ENCODE measurements at regions not wholly inside any gene's neighbourhood (a gene's known extent, or its start where the extent isn't known, plus 50 kb on each side); places are given as distances from the start of the nearest gene placed in this dataset.
"Not testable (repeated sequence)": the region's sequence is repeated elsewhere in the genome, so short reads cannot be mapped to it uniquely, and the experiment has no call there.

DNA sequence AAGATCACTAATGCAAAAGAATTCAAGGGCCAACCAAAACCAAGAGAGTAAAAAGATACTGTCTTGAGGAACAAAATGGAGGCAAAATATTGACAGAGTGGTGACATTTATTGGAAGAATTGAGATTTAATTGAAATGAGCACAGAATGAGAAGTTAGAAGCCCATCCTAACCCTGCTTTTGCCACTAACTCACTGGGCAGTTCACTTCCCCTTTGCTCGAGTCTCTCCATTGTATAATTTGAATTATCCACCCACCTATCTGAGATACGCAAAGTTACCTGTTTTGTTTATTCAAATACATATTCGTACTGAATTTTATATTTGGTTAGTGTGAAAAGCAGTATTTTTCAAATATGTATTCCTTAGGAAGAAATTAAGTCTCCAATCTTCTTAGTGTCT, 204.5 kb upstream of the PRDM1 start:
- DNase-seq (ENCODE audit: low spot score), result no peak

DNA sequence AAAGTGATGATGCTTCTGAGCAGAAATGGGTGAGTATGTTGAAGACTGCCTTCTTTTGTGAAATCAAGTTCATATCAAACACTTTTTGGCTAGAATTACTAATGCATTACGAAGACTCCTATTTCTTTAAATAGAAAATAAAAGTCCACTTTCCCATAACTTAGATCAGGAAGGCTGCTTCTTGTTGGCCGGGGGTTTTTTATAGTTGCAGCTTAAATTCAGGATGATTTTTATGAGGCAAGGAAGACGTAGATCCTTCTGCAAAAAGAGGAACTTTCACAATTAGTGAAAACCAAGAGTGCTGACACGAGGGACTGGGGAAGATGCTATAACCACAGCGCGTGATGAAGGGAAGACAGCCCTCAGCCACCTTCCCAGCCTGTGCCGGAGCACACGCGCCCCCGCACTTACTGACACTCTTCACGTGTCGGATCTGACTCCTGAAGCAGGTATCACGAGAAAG, 206.1 kb upstream of the PRDM1 start:
- DNase-seq (ENCODE audit: low spot score), result no peak

DNA sequence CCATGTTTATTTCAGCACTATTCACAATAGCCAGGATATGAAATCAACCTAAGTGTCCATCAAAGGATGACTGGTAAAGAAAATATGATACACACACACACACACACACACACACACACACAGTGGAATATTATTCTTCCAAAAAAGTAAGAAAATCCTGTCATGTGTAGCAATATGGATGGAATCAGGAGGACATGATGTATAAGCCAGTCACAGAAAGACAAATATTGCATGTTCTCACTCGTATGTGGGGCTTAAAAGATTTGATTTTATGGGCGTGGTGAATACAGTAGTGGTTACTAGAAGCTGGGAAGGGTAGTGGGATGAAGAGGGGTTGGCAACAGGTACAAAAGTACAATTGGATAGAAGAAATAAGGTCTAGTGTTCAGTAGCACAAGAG, 207.0 kb upstream of the PRDM1 start:
- DNase-seq (ENCODE audit: low spot score), result no peak

DNA sequence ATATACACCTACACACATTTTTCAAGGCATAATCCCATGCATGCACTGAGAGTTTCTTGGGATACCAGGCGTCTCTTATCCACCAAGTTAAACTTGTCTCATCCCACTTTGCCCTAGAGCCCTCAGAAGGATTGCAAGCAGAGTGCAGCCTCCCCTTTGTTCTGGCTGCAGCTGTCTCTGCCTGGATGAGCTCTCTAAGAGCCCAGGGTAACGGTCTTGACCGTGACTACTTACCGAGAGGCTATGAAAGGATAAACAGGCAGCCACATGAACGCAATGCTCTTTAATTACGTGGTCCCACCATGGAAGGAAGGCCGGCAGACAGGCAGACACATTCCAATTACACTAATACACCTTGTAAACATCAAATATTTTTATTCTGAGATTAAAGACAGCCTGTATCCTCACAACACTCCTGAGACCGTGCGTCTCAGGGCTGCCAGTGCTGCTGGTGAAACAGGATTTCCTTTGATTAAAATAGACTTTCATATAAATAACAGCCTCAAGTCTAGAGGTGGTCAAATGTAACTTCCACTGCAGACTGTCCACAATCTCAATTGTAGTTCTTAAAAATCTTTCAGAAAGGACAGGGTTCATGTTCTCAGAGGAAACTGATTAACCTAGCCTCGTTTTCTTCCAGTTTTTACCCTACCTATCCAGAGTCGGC, 210.0 kb upstream of the PRDM1 start:
- no peak for DNase-seq (ENCODE audit: low spot score)

DNA sequence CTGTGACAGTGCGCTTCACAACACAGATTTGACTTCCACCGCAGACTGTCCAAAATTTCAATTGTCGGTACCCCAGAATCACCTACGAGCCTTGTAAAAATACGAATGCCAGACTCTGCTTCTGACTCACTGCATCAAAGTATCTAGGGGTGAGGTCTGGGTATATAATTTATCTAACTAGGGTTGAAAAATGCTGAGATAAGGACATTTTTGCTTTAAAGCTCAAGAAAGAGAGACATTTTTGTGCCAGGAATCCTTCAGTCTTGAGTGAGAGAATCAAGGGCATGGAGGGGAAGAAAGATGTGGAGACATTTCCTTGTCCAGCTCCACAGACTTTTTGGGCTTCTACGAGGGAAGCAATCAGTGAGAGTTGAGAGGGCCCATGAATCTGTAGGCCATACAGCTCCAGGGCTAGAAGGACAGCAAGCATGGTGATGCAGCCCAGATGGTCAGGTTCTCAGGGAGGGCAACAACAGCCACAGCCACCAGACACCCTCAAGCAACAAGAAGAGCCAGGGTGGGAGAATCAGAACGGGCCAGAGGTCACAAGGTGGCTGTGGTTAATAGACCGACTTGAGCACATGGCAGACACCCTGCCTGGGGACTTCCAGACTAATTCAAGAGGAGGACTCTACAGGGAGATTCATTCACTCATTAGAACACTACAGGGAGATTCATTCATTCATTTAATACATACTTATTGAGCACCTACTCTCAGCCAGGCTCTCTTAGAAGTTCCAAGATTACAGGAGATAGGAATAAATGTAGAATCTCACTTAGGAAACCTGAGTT, 211.1 kb upstream of the PRDM1 start:
- no peak for DNase-seq (ENCODE audit: low spot score)

DNA sequence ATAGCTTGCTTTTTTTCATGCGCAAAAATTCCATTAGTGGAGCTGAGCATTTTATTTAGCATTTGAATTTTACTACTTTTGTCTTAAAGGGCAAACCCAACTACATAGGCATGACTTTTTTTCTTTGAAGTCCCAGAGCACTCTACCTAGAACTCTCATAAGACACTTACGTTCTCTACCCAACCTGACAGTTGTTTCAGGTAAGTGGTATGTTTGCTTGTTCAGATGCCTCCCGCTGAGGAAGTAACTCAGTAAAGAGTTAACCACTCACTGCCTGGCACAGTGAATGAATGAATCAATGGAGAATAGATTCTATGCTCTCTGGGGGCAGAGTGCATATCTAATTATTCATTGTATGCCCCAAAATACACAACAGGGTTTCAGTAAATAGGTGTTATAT, 212.3 kb upstream of the PRDM1 start:
- no peak for DNase-seq (ENCODE audit: low spot score)

DNA sequence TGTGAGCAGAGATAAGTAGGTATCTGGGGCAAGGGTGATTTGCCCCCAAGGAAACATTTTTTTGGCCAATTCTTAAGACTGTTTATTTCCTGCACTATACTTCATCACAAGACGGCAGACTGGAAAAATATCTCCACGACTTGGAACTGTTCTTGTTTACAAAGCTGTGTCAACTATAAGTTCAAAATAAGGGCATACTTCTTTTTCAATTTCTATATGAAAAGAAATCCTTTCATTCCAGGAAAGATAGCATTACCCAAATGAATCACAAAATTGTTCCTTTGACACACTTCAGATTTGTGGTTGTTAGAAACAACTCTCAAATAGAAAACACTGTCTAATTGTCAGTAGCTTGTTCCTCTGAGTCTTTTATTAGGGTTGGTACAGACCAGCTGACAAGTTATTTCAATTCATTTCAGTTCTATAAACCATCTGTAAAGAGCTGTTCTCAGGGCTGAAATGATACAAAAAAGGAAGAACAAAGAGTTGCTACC, 212.9 kb upstream of the PRDM1 start:
- no peak for DNase-seq (ENCODE audit: low spot score)

DNA sequence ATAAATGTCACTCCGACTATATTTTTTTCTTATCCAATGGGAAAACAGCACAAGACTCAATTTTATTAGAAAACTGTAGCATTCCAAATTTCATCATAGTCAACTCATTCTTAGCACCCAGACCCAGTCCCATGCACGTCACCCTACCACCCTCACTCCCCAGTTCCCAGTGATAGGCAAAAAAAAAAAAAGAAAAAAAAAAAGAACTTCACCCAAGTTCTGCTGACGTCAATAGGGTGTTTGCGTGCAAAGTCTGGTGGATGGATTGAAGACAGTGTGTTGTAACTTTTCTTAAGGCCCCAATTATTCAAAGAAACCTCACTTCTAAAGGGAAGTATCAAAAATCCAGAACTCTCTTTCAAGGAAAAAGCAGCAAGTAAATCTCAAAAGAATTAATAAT, 213.9 kb upstream of the PRDM1 start:
- DNase-seq (ENCODE audit: low spot score), result no peak

DNA sequence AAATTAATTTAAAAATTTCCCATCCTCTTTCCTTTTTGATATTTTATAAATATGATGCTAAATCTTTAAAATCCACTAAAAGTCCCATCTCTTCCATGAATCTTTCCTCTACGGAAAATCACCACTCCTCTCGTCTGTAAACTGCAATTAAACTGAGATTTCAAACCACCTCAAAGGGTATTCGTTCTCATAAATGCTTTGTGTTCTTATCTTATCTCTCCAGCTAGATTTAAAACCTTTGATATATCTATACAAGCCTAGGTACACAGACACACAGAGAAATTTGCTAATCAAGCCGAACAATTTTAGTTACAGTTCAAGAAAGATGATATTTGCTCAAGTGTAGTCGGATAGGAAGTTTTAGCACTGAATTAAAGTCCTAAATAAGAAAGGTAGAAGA, 214.6 kb upstream of the PRDM1 start:
- DNase-seq (ENCODE audit: low spot score), result no peak

DNA sequence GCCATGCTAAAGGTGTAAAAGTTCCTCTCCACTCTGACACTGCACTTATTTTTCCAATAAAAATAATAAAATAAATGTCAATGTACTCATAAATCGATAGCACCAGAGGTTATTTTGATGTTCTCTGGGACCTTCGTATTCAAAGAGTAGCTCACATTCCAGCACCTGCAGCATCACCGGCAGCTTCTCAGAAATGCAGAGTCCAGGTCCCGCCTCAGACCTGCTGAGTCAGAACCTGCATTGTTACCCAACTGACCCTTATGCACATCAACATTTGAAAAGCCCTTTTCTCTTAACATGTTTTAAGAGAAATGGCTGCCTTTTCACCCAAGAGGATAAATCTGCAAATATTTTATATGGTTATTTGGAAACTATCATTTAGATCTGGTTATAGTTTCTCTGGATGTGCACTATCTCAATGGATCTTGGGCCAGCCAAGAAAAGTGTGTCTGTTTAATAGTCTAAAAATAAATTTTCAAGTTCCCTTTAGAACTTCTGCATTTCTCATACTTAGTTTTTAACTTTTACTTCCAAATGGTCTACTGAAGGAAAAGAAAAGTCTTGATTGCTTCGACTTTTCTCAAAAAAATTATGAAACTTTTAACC, 216.2 kb upstream of the PRDM1 start:
- DNase-seq (ENCODE audit: low spot score), result no peak

DNA sequence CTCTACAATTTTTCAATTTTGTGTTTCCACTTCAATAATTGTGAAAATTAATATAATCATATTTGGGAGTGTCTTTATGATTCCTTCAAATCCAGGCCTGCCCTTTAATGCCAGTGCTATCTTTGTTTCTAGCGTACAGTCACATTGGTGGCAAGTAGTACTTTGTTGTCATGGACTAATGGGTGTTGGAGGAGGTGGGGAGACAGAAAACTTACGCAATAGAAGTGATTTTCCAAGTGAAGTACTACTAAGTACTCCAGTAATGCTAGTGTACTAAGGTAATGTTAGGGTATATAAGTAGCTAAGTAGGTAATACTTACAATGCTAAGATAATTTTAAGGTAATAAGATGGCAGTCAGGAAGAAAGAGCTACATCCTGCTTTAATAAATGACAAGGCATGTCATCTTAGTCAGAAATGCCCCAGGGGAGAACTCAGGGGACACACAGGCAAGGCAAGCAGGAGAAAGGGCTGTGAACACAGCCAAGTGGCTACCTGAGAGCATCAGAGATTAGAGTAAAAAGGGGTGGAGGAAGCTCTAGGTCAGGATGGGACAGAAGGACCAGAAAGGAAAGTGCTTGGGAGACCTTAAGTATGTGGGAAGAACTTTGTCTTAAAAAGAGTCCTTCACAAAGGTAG, 217.2 kb upstream of the PRDM1 start:
- DNase-seq (ENCODE audit: low spot score), result no peak

DNA sequence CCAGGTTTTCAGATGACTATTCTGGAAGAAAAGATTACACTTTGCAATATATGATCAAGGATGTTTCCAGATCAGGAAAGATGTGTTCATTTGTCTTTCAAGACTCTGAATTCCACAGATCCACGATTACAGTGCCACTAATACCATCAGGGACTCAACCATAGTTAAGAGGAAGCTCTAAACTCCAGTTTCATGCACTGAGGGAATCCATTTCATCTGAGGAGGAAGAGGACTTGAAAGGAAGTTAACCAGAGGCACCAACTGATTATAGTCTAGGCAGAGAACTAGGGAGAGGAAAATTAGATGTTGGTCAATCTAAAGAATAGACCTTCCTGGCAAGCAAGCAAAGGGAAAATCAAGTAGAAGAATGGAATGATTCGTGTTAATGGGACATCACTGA, 218.3 kb upstream of the PRDM1 start:
- no peak for DNase-seq (ENCODE audit: low spot score)

DNA sequence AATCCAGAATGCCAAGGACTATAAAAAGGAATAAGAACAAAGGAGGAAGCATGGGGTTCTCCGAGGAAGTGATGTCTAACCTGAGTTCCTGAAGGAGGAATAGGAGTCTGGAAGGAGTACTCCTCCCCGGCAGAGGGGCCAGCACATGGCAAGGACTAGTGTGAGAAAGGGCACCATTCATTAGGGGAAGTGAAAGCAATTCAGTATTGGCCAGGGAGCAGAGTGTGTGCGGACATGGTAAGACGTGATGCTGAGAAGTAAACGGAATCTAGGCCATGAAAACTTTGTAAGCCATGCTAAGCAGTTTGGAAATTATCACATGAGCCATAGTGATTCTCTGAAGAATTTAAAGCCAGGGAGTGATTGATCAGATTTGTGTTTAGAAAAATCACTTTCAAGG, 218.9 kb upstream of the PRDM1 start:
- no peak for DNase-seq (ENCODE audit: low spot score)

DNA sequence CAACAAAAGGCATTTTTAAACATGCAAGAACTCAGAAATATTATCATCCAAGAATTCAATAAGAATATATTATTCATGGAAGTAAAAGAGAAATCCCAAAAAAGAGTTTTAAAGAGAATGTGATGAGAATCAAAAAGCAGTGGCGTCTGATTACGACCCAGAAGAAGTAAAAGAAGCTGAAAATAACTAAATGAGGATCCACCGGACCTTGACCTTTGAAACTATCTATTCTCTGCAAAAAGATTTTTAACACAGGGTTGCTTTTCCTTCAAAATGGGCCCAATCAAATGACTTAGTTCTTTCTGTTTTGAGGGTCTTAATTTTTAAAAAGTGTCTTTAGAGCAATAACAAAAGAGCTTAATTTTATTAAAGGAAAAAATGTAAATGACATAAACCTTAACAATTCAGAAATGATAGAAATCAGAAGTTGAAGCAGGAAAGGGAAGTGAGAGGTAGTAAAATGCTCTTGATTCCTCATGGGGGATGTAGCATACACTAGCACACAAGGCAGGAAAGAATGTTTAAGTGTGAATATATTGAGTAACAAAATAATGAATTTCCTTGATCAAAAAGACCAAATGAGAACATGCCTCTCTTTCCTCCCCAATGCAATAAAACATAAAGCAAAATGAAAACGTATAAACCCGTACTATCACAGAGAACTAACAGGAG, 223.1 kb upstream of the PRDM1 start:
- DNase-seq (ENCODE audit: low spot score), result no peak

DNA sequence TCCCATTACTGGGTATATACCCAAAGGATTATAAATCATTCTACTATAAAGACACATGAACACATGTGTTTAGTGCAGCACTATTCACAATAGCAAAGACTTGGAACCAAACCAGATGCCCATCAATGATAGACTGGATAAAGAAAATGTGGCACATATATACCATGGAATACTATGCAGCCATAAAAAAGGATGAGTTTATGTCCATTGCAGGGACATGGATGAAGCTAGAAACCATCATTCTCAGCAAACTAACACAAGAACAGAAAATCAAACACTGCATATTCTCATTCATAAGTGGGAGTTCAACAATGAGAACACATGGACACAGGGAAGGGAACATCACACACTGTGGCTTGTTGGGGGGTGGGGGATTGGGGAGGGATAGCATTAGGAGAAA, 225.2 kb upstream of the PRDM1 start:
- DNase-seq (ENCODE audit: low spot score), result not testable (repeated sequence)

DNA sequence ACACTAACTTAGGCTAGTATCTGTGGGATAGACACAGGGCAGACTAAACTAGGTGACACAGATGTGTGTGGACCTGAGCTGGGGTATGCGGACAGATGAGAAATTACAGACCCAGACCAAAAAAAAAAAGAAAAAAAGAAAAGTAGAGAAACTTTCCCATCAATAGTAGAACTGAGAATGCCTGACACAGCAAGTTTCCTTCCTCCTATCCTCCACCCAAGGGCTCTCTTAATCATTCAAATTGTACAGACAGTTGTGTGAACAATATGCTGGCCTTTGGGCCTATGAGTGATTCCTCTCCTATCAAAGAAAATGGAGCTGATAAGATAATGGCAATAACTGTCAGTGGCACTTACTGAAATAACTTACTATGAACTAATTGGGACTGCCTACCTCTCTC, 226.7 kb upstream of the PRDM1 start:
- no peak for DNase-seq (ENCODE audit: low spot score)

DNA sequence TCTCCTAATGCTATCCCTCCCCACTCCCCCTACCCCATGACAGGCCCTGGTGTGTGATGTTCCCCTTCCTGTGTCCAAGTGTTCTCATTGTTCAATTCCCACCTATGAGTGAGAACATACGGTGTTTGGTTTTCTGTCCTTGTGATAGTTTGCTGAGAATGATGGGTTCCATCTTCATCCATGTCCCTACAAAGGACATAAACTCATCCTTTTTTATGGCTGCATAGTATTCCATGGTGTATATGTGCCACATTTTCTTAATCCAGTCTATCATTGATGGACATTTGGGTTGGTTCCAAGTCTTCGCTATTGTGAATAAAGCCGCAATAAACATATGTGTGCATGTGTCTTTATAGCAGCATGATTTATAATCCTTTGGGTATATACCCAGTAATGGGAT, 227.5 kb upstream of the PRDM1 start:
- not testable (repeated sequence) for DNase-seq (ENCODE audit: low spot score)

DNA sequence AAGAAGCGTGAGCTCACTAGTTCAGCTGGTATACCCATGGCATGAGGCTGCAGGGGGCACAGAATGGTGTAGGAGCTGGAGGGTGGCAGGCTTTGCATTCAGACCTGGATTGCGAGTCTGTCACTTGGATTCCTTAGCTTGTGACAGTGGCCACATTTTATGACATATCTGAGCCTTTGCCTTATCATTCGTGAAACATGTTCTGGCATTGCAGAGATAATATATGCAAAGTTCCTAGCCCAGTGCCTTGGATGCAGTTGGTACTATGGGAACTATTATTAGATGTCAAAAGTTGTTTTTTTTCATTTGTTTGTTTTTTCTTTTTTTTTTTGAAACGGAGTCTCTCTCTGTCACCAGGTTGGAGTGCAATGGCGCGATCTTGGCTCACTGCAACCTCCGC, 230.7 kb upstream of the PRDM1 start:
- DNase-seq (ENCODE audit: low spot score), result no peak

DNA sequence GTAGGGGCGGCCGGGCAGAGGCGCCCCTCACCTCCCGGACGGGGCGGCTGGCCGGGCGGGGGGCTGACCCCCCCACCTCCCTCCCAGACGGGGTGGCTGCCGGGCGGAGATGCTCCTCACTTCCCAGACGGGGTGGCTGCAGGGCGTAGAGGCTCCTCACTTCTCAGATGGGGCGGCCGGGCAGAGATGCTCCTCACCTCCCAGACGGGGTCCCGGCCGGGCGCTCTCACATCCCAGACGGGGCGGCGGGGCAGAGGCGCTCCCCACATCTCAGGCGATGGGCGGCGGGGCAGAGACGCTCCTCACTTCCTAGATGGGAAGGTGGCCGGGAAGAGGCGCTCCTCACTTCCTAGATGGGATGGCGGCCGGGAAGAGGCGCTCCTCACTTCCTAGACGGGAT, 232.2 kb upstream of the PRDM1 start:
- not testable (repeated sequence) for DNase-seq (ENCODE audit: low spot score)

DNA sequence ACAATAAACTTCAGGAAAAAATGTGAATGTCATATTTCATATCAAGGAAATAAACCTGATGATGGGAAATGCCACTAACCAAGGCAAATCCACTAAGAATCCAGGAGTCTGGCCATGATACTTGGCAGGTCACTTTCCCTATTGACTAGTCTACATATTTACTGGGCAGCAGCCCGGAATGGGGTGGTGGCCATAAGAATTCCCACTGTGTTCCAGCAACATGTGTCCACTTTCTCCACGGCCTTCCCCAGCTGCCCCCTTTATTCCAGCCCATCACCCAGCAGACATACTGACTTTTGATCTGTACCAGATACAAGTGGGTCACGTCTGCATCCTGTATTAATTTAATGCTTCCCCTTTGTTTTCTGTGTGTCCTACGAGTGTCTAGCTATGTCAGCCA, 234.5 kb upstream of the PRDM1 start:
- no peak for DNase-seq (ENCODE audit: low spot score)

DNA sequence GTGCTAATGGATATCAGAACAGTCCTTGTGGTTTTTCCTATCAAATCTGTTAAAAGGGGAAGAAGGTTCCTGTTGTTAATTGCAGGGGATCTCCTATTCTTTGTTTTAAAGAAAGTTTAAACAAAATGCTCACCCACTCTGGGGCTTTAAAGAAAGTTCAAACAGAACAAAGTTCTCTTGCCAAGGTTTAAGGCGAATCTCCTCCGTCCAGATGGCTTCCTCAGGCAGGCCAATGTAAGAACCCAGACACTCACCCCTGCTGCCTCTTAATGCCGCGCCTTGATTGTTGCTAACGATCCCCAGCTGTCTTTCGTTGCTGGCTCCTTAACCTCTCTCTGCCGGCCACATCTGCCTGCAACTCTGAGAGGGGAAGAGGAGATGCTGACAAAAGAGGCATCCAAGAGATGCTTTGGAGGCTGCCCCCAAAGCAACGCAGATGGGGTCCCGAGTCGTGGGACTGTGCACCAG, 235.0 kb upstream of the PRDM1 start:
- DNase-seq (ENCODE audit: low spot score), result no peak
